T-cell (primary cell): ENCODE measurements at regions not wholly inside any gene's neighbourhood (a gene's known extent, or its start where the extent isn't known, plus 50 kb on each side); places are given as distances from the start of the nearest gene placed in this dataset.
"Not testable (repeated sequence)": the region's sequence is repeated elsewhere in the genome, so short reads cannot be mapped to it uniquely, and the experiment has no call there.

Experiments
- ATAC-seq, 4 experiments: fragments of 200-7000 bp in 3 of 4; fragments of 150-1000 bp in 1 of 4; cut with Tn5 transposase; replicated peaks in 1 of 4; 1 replicate in 3 of 4; 2 replicates in 1 of 4; pipeline ENCODE4 v1.10.0; 2021; ENCODE audit warnings: moderate library complexity in 3 of 4, mild to moderate bottlenecking in 2 of 4, moderate number of reproducible peaks in 1 of 4
- CTCF ChIA-PET, 2 donors: fragments of 300-600 bp; sonication (Branson Sonifier 250); formaldehyde crosslinking; loops; one replicate each; lab custom pipeline; 2022; ENCODE audit warnings: antibody characterized with exemption in 2 of 2; lab: Charles Lee
- POLR2A ChIA-PET, 2 donors: fragments of 300-600 bp; sonication (Branson Sonifier 250); formaldehyde crosslinking; loops; one replicate each; lab custom pipeline; 2022; ENCODE audit warnings: antibody characterized with exemption in 2 of 2; lab: Charles Lee
- DNase-seq, 35 experiments: peaks; one replicate each; pipeline versions ENCODE4 v3.0.0 to v3.0.0-alpha.2; 2013 to 2023
- H3K27ac ChIP-seq: one replicate; pipeline ENCODE4 v1.5.1; 2013; ENCODE audit warnings: low read length
- H3K27me3 ChIP-seq, 2 experiments: replicated peaks in 1 of 2; 1 replicate in 1 of 2; 2 replicates in 1 of 2; pipeline versions ENCODE4 v1.6.1 to v1.7.0; 2013; ENCODE audit warnings: low read length in 1 of 2, mixed read lengths in 1 of 2; ENCODE audit not compliant: control insufficient read depth in 2 of 2, insufficient read depth in 2 of 2; ENCODE audit errors: extremely low read depth in 1 of 2
- H3K36me3 ChIP-seq, 2 donors: 1 replicate in 1 of 2; 2 replicates in 1 of 2; pipeline versions ENCODE4 v1.6.1 to v1.7.0; 2013; ENCODE audit warnings: low read length in 1 of 2; ENCODE audit not compliant: control insufficient read depth in 2 of 2, insufficient read depth in 1 of 2; ENCODE audit errors: extremely low read depth in 1 of 2
- H3K4me1 ChIP-seq, 2 experiments: 1 replicate in 1 of 2; 2 replicates in 1 of 2; pipeline versions ENCODE4 v1.6.1 to v1.7.0; 2013; ENCODE audit warnings: low read length in 2 of 2, mixed read lengths in 1 of 2; ENCODE audit not compliant: insufficient read depth in 2 of 2, control insufficient read depth in 1 of 2; ENCODE audit errors: extremely low read depth in 1 of 2
- H3K4me3 ChIP-seq, 2 donors: 1 replicate in 1 of 2; 2 replicates in 1 of 2; pipeline versions ENCODE4 v1.5.1 to v1.7.0; 2013; ENCODE audit warnings: mild to moderate bottlenecking in 2 of 2, low read length in 1 of 2, moderate library complexity in 1 of 2; ENCODE audit not compliant: control insufficient read depth in 1 of 2; ENCODE audit errors: extremely low read depth in 1 of 2
- H3K9me3 ChIP-seq: 2 replicates; pipeline ENCODE4 v1.7.0; 2013
- H3K27ac Mint-ChIP-seq, 2 donors: one replicate each; pipeline ENCODE4 v1.8.0; 2020 to 2021; ENCODE audit warnings: mild to moderate bottlenecking in 2 of 2, mixed read lengths in 2 of 2
- H3K27me3 Mint-ChIP-seq, 2 donors: one replicate each; pipeline ENCODE4 v1.8.0; 2021 to 2022; ENCODE audit warnings: mixed read lengths in 2 of 2
- H3K36me3 Mint-ChIP-seq: one replicate; pipeline ENCODE4 v1.8.0; 2021; ENCODE audit warnings: mixed read lengths
- H3K4me1 Mint-ChIP-seq, 3 donors: one replicate each; pipeline ENCODE4 v1.8.0; 2020 to 2022; ENCODE audit warnings: mixed read lengths in 3 of 3, mild to moderate bottlenecking in 1 of 3
- H3K4me3 Mint-ChIP-seq, 3 donors: one replicate each; pipeline ENCODE4 v1.8.0; 2020 to 2022; ENCODE audit warnings: mild to moderate bottlenecking in 3 of 3, mixed read lengths in 3 of 3, moderate library complexity in 3 of 3
- H3K9me3 Mint-ChIP-seq, 3 donors: one replicate each; pipeline ENCODE4 v1.8.0; 2020 to 2022; ENCODE audit warnings: mixed read lengths in 3 of 3
- WGBS: methylation state at CpG from one replicate; pipeline ENCODE4 v1.1.5; 2013; ENCODE audit warnings: missing lambda C conversion rate; ENCODE audit not compliant: insufficient coverage; 5-methylcytosine and 5-hydroxymethylcytosine counted together

GRCh38 chr4:169323925-169324324, 53.2 kb upstream of the SH3RF1 start:
- H3K27me3 Mint-ChIP-seq, H3K27ac Mint-ChIP-seq, H3K36me3 ChIP-seq, H3K4me3 Mint-ChIP-seq, H3K27ac ChIP-seq, H3K4me1 ChIP-seq, DNase-seq, H3K9me3 ChIP-seq, H3K36me3 Mint-ChIP-seq, H3K27me3 ChIP-seq, ATAC-seq, H3K4me3 ChIP-seq, H3K4me1 Mint-ChIP-seq, POLR2A ChIA-PET, CTCF ChIA-PET, H3K9me3 Mint-ChIP-seq: not testable (repeated sequence)
- 100% methylated on average over 1 of the region's 1 CpG for WGBS

- ATAC-seq, H3K27ac Mint-ChIP-seq, CTCF ChIA-PET: not testable (repeated sequence)
Observed at GRCh38 chr4:169322833-169323232, 52.1 kb upstream of the SH3RF1 start.

More at GRCh38 chr4:169322833-169323232, 52.1 kb upstream of the SH3RF1 start:
- POLR2A ChIA-PET, H3K4me1 Mint-ChIP-seq, DNase-seq, H3K4me1 ChIP-seq, H3K4me3 ChIP-seq, H3K36me3 ChIP-seq, H3K9me3 ChIP-seq, H3K9me3 Mint-ChIP-seq, H3K27me3 Mint-ChIP-seq, H3K27me3 ChIP-seq, H3K4me3 Mint-ChIP-seq, H3K36me3 Mint-ChIP-seq, H3K27ac ChIP-seq: not testable (repeated sequence)
